ENCODE measurements at regions not wholly inside any gene's neighbourhood (a gene's known extent, or its start where the extent isn't known, plus 50 kb on each side); places are given as distances from the start of the nearest gene placed in this dataset.

DNA sequence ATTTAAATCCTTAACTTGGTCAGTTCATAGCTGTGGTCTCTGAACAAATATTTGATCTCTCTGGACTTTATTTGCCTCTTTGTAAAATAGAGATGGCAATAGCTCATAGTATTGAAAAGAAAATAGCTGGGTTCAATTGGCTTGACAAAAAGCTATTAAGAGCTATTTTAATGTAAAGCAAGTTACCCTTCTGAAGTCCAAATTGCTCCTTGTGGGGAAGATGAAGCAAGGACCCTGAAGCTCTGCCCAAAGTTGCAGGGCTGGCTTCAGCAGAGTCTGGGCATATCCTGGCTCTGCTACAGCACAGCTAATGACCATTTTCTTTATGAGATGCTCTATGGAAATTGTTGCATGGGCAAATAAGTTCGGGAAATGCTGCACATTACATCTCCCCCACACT lies 484.5 kb downstream of the TDRD3 start:
- no peak for DNase-seq (ENCODE audit: low read depth)
- no peak overlapping the region for H3K4me3 ChIP-seq (ENCODE audit: low read depth, low read length)
- TF ChIP-seq, protein P1, sequence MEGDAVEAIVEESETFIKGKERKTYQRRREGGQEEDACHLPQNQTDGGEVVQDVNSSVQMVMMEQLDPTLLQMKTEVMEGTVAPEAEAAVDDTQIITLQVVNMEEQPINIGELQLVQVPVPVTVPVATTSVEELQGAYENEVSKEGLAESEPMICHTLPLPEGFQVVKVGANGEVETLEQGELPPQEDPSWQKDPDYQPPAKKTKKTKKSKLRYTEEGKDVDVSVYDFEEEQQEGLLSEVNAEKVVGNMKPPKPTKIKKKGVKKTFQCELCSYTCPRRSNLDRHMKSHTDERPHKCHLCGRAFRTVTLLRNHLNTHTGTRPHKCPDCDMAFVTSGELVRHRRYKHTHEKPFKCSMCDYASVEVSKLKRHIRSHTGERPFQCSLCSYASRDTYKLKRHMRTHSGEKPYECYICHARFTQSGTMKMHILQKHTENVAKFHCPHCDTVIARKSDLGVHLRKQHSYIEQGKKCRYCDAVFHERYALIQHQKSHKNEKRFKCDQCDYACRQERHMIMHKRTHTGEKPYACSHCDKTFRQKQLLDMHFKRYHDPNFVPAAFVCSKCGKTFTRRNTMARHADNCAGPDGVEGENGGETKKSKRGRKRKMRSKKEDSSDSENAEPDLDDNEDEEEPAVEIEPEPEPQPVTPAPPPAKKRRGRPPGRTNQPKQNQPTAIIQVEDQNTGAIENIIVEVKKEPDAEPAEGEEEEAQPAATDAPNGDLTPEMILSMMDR (IDR thresholded peaks at IDR 0.05; ENCODE audit: insufficient read depth, low read length): no peak

DNA sequence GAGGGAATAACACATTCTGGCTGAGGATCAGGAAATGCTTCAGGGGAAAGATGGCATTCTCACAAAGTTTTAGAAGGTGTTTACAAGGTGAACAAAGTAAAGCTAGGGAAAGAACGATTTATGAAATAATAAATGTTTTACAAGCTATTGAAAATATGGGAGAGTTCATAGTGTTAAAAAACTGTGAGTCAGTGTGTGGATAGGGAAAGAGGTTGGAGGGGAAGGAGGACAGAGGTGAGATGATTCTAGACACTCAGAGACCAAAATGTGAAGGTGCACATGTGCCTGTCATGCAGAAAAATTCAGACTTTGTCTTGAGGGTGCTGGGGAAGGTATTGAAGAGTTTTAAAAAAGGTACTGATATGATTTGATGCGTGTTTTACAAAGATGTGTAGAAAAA lies 476.1 kb downstream of the TDRD3 start:
- TF ChIP-seq, protein P1 (IDR thresholded peaks at IDR 0.05; ENCODE audit: insufficient read depth, low read length): no peak
- DNase-seq (ENCODE audit: low read depth): no peak
- no peak overlapping the region for H3K4me3 ChIP-seq (ENCODE audit: low read depth, low read length)

DNA sequence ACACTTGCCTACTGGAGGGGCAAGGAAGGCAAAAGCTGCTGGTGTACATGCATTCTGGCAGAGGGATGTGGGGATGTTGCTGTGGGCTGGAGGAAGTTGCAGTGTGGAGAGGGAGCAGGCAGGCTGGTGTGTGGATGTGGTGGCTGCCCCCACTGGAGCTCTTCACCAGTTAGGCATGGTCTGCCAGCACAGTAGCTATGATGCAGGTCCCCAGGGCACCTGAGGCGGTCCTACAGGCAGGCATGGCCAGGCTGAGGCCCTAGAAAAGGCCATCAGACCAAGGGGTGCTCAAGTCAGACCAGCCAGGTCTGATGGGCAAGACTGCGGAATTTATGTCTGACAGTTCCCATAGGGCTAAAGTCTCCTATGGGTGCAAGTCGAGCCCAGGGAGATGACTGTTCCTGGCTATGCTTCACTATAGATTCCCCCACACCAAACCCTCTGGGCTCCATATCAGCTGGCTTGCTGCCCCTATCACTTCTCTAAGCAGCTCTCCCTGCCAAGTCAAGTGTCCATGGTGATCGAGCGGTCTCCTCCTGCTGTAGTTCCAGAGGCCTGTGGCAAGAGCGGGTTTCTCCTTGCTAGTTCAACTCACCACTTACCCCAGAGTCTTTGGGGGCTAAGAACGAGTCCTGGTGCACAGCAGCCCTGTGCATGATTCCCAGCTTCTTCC lies 473.1 kb downstream of the TDRD3 start:
- no peak for DNase-seq (ENCODE audit: low read depth)
- no peak overlapping the region for H3K4me3 ChIP-seq (ENCODE audit: low read depth, low read length)
- TF ChIP-seq, protein P1 (IDR thresholded peaks at IDR 0.05; ENCODE audit: insufficient read depth, low read length): no peak

DNA sequence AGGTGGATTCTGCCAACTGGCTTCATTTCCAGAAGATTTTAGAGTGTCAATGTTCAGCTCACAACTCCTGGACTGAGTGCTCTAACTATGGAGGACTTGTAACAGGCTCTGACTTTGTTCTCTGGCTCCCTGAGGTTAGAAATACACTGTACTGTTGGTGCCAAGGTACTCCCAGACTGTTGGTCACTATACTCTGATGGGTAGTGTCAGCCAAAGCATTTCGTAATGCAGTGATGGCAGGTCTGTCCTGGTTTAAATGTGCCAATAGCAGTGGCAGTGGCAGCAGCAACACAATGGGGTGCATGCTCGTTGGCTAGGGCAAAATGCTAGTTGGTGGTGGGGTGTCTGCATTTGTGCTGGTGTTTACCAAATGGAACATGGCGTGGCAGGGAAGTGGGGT lies 472.2 kb downstream of the TDRD3 start:
- TF ChIP-seq, protein P1 (IDR thresholded peaks at IDR 0.05; ENCODE audit: insufficient read depth, low read length): no peak
- no peak overlapping the region for H3K4me3 ChIP-seq (ENCODE audit: low read depth, low read length)
- DNase-seq (ENCODE audit: low read depth): no peak

DNA sequence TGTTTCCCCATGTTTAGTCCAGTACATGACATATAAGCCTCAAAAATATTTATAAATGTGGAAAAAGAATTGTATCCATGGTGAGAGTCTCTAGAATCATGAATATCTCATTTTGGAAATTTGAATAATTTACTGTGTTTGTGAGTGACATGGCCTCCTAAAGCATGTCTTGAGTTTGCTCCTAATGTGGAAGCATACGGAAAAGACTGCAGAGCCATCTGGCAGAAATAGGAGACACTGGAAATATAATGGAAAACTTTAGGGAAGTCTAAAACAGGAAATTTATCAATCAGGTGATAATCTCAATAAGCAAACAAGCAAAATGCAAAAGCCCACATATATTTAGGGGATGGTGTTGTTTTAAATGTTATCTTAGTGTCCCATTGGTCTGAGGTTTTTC lies 465.0 kb downstream of the TDRD3 start:
- no peak overlapping the region for H3K4me3 ChIP-seq (ENCODE audit: low read depth, low read length)
- DNase-seq (ENCODE audit: low read depth): no peak
- TF ChIP-seq, protein P1 (IDR thresholded peaks at IDR 0.05; ENCODE audit: insufficient read depth, low read length): no peak

DNA sequence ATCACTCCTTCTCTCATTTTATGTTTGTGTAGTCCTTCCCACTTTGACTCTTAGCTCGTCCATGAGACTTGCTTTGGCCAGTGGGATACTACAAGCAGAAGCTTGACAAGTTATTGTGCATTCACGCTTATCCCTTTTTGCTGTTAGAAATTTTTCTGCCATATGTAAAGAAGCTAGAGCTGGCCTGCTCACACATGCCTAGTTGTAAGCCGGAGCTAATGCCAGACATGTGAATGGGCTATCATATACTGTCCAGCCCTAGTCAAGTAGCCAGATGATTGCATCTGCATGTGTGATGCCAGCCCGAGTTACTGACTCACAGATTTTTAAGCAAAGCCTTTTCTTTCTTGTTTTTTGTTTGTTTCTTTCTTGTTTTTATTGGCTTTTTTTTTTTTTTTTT lies 460.7 kb downstream of the TDRD3 start:
- TF ChIP-seq, protein P1 (IDR thresholded peaks at IDR 0.05; ENCODE audit: insufficient read depth, low read length): no peak
- no peak overlapping the region for H3K4me3 ChIP-seq (ENCODE audit: low read depth, low read length)
- DNase-seq (ENCODE audit: low read depth): no peak

DNA sequence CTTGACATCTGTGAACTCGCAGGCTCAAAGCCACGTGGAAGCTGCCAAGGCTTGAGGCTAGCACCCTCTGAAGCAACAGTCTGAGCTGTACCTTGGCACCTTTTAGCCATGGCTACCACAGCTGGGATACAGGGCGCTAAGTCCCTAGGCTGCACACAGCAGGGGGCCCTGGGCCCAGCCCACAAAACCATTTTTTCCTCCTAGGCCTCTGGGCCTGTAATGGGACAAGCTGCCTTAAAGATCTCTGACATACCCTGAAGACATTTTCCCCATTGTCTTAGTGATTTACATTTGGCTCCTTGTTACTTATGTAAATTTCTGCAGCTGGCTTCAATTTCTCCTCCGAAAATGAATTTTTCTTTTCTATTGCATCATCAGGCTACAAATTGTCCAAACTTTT lies 455.9 kb downstream of the TDRD3 start:
- TF ChIP-seq, protein P1 (IDR thresholded peaks at IDR 0.05; ENCODE audit: insufficient read depth, low read length): no peak
- no peak overlapping the region for H3K4me3 ChIP-seq (ENCODE audit: low read depth, low read length)
- no peak for DNase-seq (ENCODE audit: low read depth)

All from fibroblast of the aortic adventitia (primary cell).